NOMO-1 (cell line): ENCODE measurements at regions not wholly inside any gene's neighbourhood (a gene's known extent, or its start where the extent isn't known, plus 50 kb on each side); places are given as distances from the start of the nearest gene placed in this dataset.
"Not testable (repeated sequence)": the region's sequence is repeated elsewhere in the genome, so short reads cannot be mapped to it uniquely, and the experiment has no call there.

Experiments used
- DNase-seq, 2 experiments: peaks; one replicate each; lab custom pipeline; 2025; ENCODE audit not compliant: unreplicated experiment in 2 of 2; lab: John Stamatoyannopoulos, UW

DNA sequence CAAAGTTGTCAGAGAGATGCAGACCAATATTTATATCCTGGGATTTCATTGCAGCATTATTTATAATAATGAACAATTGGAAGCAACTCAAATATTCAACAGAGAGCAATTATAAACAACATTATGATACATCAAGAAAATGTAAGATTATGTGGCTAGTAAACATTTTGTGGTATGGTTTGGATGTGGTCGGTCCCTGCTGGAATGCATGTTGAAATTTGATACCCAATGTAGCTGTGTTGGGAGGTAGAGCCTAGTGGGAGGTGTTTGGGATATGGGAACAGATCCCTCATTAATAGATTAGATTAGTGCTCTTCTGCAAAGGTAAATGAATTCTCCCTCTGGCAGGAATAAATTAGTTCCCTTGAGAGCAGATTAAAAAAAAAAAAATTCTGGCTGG lies 350.9 kb downstream of the ANKRD30A start:
- no peak for DNase-seq

DNA sequence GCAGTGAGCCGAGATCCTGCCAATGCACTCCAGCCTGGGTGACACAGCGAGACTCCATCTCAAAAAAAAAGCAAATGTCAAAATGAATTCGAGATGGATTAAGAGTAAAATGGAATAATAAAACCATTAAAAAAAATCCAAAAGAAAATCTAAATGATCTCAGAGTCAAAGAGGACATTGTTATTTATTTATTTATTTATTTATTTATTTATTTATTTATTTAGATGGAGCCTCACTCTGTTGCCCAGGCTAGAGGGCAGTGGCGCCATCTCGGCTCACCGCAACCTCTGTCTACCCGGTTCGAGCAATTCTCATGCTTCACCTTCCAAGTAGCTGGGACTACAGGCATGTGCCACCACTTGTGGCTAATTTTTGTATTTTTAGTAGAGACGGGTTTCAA lies 349.2 kb downstream of the ANKRD30A start:
- DNase-seq = no peak

DNA sequence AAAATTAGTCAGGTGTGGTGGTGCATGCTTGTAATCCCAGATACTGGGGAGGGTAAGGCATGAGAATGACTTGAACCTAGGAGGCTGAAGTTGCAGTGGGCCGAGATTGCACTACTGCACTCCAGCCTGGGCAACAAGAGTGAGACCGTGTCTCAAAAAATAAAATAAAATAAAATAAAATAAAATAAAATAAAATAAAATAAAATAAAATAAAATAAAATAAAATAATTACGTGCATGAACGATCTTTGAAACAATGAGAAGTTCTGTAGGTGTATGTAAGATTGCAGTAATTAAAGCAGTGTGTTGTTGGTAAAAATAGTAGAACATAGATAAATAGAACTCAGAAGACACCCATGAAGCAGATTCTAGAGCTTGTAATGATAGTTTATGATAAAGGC lies 348.5 kb downstream of the ANKRD30A start:
- DNase-seq = no peak

DNA sequence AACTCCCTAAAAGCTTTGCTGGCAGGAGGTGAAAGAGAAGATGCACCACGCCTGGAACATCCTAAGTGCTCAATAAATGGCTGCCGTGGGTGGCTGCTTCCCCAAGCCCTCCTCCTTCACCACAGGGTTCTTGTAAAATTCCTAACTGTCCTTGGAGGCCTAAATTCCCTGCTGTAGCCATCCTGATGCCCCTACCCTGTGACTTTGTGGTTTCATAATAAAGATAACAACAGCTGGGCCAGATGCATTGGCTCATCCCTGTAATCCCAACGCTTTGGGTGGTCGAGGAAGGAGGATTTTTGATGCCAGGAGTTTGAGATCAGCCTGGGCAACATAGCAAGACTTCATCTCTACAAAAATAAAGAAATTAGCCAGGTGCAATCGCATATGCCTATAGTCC lies 341.8 kb downstream of the ANKRD30A start:
- no peak for DNase-seq

DNA sequence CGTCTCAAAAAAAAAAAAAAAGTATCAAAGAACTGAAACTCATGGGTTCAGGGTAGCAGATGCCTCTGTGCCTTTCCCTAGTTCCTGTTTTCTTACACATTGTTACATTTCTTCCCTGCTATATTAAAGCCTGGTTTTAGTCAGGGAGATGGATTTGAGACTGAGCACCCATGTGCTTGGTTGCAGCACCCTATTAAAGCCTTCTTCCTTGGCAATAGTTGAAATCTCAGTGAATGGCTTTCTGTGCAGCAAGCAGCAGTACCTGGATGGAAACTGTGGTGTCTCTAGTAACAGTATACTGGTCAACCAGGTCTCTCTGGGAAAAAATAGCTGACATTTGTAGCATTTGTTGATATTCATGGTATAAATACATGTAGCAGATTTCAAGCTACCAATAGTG lies 331.1 kb downstream of the ANKRD30A start:
- no peak for DNase-seq

DNA sequence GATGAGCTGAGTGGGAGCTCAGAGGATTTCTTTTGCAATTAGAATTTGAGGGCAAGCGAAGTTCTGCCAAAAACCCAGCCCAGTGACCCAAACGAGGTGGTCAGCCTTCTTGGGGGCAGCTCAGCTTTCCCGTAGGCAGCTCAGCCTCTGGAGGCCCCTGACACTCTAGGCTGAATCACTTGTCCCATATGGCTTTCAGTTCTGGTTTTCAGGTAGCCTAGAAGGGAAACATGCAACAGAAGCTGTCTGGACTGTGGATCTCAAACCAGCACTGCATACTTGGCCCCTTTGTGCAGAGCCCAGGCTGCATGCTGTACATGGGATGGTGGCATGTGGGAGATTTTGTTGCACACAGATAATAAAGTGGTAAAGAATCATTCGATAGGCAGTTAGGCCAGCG lies 322.8 kb downstream of the ANKRD30A start:
- DNase-seq = no peak

DNA sequence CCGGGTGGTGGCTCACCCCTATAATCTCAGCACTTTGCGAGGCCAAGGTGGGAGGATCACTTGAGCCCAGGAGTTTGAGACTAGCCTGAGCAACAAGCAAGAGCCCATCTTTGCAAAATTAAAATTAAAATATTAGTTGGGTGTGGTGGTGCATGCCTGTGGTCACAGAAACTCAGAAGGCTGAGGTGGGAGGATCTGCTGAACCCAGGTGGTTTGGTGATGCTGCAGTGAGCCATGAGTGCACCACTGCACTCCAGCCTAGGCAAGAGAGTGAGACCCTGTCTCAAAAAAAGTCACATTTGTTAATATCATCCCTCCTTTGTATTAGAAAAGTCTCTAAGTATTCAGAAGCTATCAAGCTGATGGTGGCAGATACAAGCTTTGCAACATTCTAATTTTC lies 317.5 kb downstream of the ANKRD30A start:
- no peak for DNase-seq

DNA sequence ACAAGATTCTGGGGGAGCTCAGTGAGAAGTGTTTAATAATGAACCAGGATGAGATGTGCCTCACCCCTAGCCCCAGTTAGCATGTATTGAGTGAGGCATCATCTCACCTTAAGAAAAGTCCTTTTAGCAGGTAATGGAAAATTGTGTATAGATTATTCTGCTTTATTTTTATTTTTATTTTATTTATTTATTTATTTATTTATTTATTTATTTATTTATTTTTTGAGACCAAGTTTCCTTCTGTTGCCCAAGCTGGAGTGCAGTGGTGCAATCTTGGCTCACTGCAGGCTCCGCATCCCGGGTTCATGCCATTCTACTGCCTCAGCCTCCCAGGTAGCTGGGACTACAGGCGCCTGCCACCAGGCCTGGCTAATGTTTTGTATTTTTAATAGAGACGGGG lies 315.8 kb downstream of the ANKRD30A start:
- not testable (repeated sequence) for DNase-seq

DNA sequence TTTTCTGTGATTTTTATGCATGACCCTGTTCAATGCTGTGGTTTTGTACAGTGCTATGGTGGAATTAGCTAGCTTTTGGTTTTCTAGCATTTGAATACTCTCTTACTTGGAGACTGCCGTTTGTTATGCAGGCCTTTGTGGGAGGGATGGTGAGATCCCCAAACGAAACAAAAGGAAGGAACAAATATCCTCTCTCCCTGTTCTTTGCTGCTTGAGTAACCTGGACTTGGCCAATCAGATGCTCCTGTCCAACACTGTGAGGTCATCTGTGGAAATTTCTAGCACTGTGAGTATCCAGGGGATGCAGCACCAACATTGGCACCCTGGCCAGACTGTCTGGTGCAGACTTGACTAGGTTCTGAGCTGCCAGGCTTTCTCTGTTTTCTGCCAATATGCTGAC lies 314.4 kb downstream of the ANKRD30A start:
- DNase-seq = no peak

DNA sequence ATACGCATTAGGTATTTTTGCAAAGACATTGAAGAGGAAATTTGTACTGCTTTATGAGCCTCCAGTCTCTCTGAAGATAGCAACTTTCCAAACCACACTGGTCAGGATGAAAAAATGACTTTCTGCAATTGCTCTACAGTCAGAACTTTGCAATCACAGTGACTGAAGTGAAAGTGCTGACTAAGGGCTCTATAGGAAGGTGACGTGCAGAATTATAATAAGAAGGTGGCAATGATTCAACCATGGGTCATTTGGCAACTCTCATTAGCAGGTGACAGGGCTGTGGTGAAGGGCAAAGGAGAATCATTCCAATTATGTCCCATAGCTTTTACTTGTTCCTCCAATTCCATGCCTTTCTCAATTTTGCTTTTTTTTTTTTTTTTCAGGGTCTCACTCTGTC lies 311.0 kb downstream of the ANKRD30A start:
- peak in 1 of 2 experiments; percentile 49 for DNase-seq

DNA sequence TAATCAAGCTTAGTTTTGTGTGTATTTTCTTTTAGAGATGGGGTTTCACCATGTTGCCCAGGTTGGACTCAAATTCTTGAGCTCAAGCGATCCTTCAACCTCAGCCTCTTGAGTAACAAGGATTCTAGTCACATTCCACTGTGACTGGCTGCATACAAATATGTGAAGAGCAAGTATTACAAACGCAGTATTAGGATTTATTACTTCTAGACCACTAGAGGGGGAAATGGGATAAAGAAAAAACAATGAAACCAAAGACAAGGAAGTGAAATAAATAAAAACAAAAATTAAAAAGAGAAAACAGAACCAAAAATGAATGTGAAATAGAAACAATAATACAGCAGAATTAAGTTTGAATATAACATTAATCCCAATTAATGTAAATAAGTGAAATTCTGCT lies 308.7 kb downstream of the ANKRD30A start:
- DNase-seq = peak in 1 of 2 experiments; percentile 4
